ENCODE measurements at regions not wholly inside any gene's neighbourhood (a gene's known extent, or its start where the extent isn't known, plus 50 kb on each side); places are given as distances from the start of the nearest gene placed in this dataset.

DNA sequence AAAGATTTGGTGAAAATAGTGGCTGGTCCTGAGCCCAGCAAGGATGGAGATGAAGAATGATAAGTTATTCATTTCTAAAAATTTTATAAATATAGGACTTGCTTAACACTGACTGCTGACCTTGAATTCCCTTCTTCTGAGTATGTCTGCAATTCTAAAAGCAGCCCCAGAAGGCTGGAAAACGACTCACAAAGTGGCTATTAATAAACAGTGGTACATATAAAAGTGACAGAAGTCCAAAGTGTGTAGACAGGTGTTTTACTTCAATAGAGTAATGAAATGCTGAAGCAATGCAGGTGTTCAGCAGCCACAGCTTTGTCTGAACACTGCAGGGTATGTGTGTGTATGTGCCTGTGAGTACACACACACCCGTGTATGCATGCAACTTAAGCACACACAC lies 219.0 kb upstream of the NRIP1 start:
- no TSS peak for BruUV-seq (replicated peaks)
- ATAC-seq = no peak
- FAIRE-seq = no peak
- Histone ChIP-seq H3K4me3 (replicated peaks in 1 of 3; ENCODE audit: insufficient read depth in 1 of 3, low read depth in 2 of 3, low read length in 3 of 3) (no peak overlapping the region), H3K4me1 (ENCODE audit: insufficient read depth, low read length) (peaks cover 7% of the 10 kb centered on the region), H3K9me3 (ENCODE audit: low read length) (peaks cover 15% of the 10 kb centered on the region), H3K36me3 (replicated peaks in 1 of 2; ENCODE audit: control insufficient read depth in 1 of 2, insufficient read depth in 2 of 2, low read length in 2 of 2) (no peaks in the 10 kb centered on the region), H2AFZ (ENCODE audit: low read length) (no peak overlapping the region), H3K4me2 (ENCODE audit: low read depth, low read length) (no peak overlapping the region), H3K9ac (ENCODE audit: insufficient read depth, low read depth, low read length) (no peak overlapping the region), H3K79me2 (ENCODE audit: insufficient read depth, low read length) (no peaks in the 10 kb centered on the region), H4K20me1 (ENCODE audit: insufficient read depth, low read length) (no peaks in the 10 kb centered on the region), H3K27me3 (ENCODE audit: control insufficient read depth in 1 of 2, insufficient read depth in 2 of 2, low read length in 2 of 2) (no peaks in the 10 kb centered on the region), H3K27ac (ENCODE audit: extremely low read length, insufficient read depth, low read length) (no peak overlapping the region)
- POLR2A ChIA-PET = no interaction called here
- DNase-seq (ENCODE audit: low spot score) = no peak
- intact Hi-C loops (cut with micrococcal nuclease; ENCODE audit: unreplicated experiment) (no loop called here), in situ Hi-C loops (cut with HindIII; ENCODE audit: extremely low pct_ligation_motif_present, low pct_unique_long_range_greater_than_20kb) (no loop called here)
- CTCF ChIA-PET (ENCODE audit: low intra/inter-chr PET ratio, low total read pairs) = no interaction called here
- WGBS (ENCODE audit: low lambda C conversion rate) = 41% methylated on average over 2 of the region's 2 CpGs
- no peak for TF ChIP-seq ZBTB20 (CRISPR knock-in tag; IDR thresholded peaks at IDR 0.05; ENCODE audit: borderline replicate concordance, low read depth)
- TF ChIP-seq SP2 (CRISPR knock-in tag; IDR thresholded peaks at IDR 0.05) = no peak
- no peak for TF ChIP-seq RFX3 (CRISPR knock-in tag; IDR thresholded peaks at IDR 0.05)
- no peak for TF ChIP-seq ATF3 (CRISPR knock-in tag; IDR thresholded peaks at IDR 0.05)
- TF ChIP-seq JUND (CRISPR knock-in tag; IDR thresholded peaks at IDR 0.05) = no peak
- no peak for TF ChIP-seq FIP1L1 (IDR thresholded peaks at IDR 0.05; ENCODE audit: borderline replicate concordance, insufficient read depth, low read depth, low read length)
- no peak for TF ChIP-seq KDM3A (CRISPR knock-in tag; IDR thresholded peaks at IDR 0.05; ENCODE audit: low read depth)
- TF ChIP-seq SETDB1 (CRISPR knock-in tag; IDR thresholded peaks at IDR 0.05; ENCODE audit: borderline replicate concordance) = no peak

- 44% methylated on average over 4 of the region's 4 CpGs for WGBS (ENCODE audit: low lambda C conversion rate)
- no peak for FAIRE-seq
- in situ Hi-C loops (cut with HindIII; ENCODE audit: extremely low pct_ligation_motif_present, low pct_unique_long_range_greater_than_20kb) = no loop called here
- TF ChIP-seq REXO4 (CRISPR knock-in tag; IDR thresholded peaks at IDR 0.05; ENCODE audit: borderline replicate concordance) (no peak), ZNF629 (CRISPR knock-in tag; conservative IDR thresholded peaks at IDR 0.05) (no peak), ZHX2 (IDR thresholded peaks at IDR 0.05; ENCODE audit: low read depth) (no peak), ZHX2 (CRISPR knock-in tag; IDR thresholded peaks at IDR 0.05; ENCODE audit: borderline replicate concordance) (no peak), ZNF782 (CRISPR knock-in tag; IDR thresholded peaks at IDR 0.05; ENCODE audit: borderline replicate concordance) (no peak), ZNF598 (CRISPR knock-in tag; IDR thresholded peaks at IDR 0.05; ENCODE audit: borderline replicate concordance) (no peak)
Observed at GRCh38 chr21:15285556-15285955, 220.8 kb upstream of the NRIP1 start.

More at GRCh38 chr21:15285556-15285955, 220.8 kb upstream of the NRIP1 start:
- Histone ChIP-seq H3K79me2 (ENCODE audit: insufficient read depth, low read length) (no peaks in the 10 kb centered on the region), H3K4me2 (ENCODE audit: low read depth, low read length) (no peak overlapping the region), H3K4me3 (replicated peaks in 1 of 3; ENCODE audit: insufficient read depth in 1 of 3, low read depth in 2 of 3, low read length in 3 of 3) (no peak overlapping the region), H3K27me3 (ENCODE audit: control insufficient read depth in 1 of 2, insufficient read depth in 2 of 2, low read length in 2 of 2) (no peaks in the 10 kb centered on the region), H3K9ac (ENCODE audit: insufficient read depth, low read depth, low read length) (no peak overlapping the region), H3K9me3 (ENCODE audit: low read length) (peaks cover 15% of the 10 kb centered on the region), H2AFZ (ENCODE audit: low read length) (no peak overlapping the region), H3K36me3 (replicated peaks in 1 of 2; ENCODE audit: control insufficient read depth in 1 of 2, insufficient read depth in 2 of 2, low read length in 2 of 2) (no peaks in the 10 kb centered on the region), H3K4me1 (ENCODE audit: insufficient read depth, low read length) (peaks cover 15% of the 10 kb centered on the region), H4K20me1 (ENCODE audit: insufficient read depth, low read length) (no peaks in the 10 kb centered on the region), H3K27ac (ENCODE audit: extremely low read length, insufficient read depth, low read length) (no peak overlapping the region)
- ChIA-PET POLR2A (no interaction called here), CTCF (ENCODE audit: low intra/inter-chr PET ratio, low total read pairs) (no interaction called here)
- ATAC-seq (no peak), DNase-seq (ENCODE audit: low spot score) (no peak)
- no TSS peak for BruUV-seq (replicated peaks)
- intact Hi-C loops (cut with micrococcal nuclease; ENCODE audit: unreplicated experiment) = no loop called here
